ENCODE measurements at regions not wholly inside any gene's neighbourhood (a gene's known extent, or its start where the extent isn't known, plus 50 kb on each side); places are given as distances from the start of the nearest gene placed in this dataset.

GRCh38 chr12:127885954-127886750 lies 380.8 kb upstream of the TMEM132C start:
- Histone ChIP-seq H2AFZ (ENCODE audit: low read length) (no peak overlapping the region), H2BK20ac (ENCODE audit: low read length) (no peak overlapping the region), H2BK12ac (ENCODE audit: low read depth, low read length) (no peak overlapping the region), H2BK15ac (ENCODE audit: low read length) (no peak overlapping the region; the same call in 1 of the 2 replicates), H3K4ac (replicated peaks; ENCODE audit: insufficient read length, low read depth, low read length) (no peak overlapping the region), H3K79me1 (ENCODE audit: low read depth, low read length) (no peaks in the 10 kb centered on the region), H2BK120ac (replicated peaks; ENCODE audit: low read depth, low read length) (no peak overlapping the region), H2BK5ac (ENCODE audit: low read depth, low read length) (no peak overlapping the region), H4K20me1 (replicated peaks in 1 of 2; ENCODE audit: control insufficient read depth in 1 of 2, insufficient read depth in 2 of 2, low read length in 2 of 2) (no peaks in the 10 kb centered on the region), H3K27ac (ENCODE audit: low read depth, low read length) (no peak overlapping the region), H3K36me3 (ENCODE audit: control insufficient read depth in 2 of 4, insufficient read depth in 4 of 4, low read length in 3 of 4) (no peaks in the 10 kb centered on the region), H3K23me2 (ENCODE audit: low read depth, low read length) (no peaks in the 10 kb centered on the region), H3K9me3 (ENCODE audit: insufficient read depth in 2 of 2, low read depth in 1 of 2, low read length in 1 of 2) (no peaks in the 10 kb centered on the region), H4K8ac (ENCODE audit: extremely low read depth, insufficient read depth, low read length) (no peak overlapping the region), H3K4me3 (ENCODE audit: extremely low read depth in 1 of 4, insufficient read depth in 2 of 4, low read depth in 3 of 4, low read length in 4 of 4) (no peak overlapping the region), H4K91ac (replicated peaks; ENCODE audit: insufficient read length, low read length) (no peak overlapping the region), H3K23ac (ENCODE audit: insufficient read length) (no peak overlapping the region), H3K79me2 (ENCODE audit: control insufficient read depth in 1 of 2, insufficient read depth in 2 of 2, low read length in 2 of 2) (no peaks in the 10 kb centered on the region), H3K14ac (ENCODE audit: insufficient read length) (no peak overlapping the region), H3K4me1 (replicated peaks in 1 of 4; ENCODE audit: control insufficient read depth in 3 of 4, insufficient read depth in 4 of 4, low read length in 3 of 4) (peaks cover 0 to 2% (median under 1%) of the 10 kb centered on the region in 4 experiments; a peak in 2 of 7 replicates), H3K27me3 (replicated peaks in 1 of 4; ENCODE audit: control insufficient read depth in 3 of 4, extremely low read depth in 1 of 4, insufficient read depth in 3 of 4, low read length in 3 of 4) (no peaks in the 10 kb centered on the region), H3K9ac (replicated peaks in 1 of 4; ENCODE audit: extremely low read depth in 1 of 4, low read depth in 3 of 4, low read length in 3 of 4) (no peak overlapping the region), H3K4me2 (ENCODE audit: insufficient read depth in 1 of 2, low read depth in 2 of 2, low read length in 2 of 2) (no peak overlapping the region), H2AK5ac (ENCODE audit: low read depth, low read length) (no peak overlapping the region), H3K18ac (ENCODE audit: extremely low read depth, low read length) (no peak overlapping the region), H3K56ac (replicated peaks; ENCODE audit: insufficient read length, low read depth, low read length) (no peak overlapping the region), H4K5ac (ENCODE audit: insufficient read length, low read depth, low read length) (no peak overlapping the region)
- POLR2A ChIA-PET (ENCODE audit: partially characterized antibody): no interaction called here
- 91% methylated on average over 5 of the region's 5 CpGs; no CpG with 5 or more reads in 1 of the 2 experiments for WGBS, 2 experiments (ENCODE audit: extremely low coverage in 1 of 2, insufficient coverage in 1 of 2, insufficient read length in 1 of 2, insufficient replicate concordance in 2 of 2, low coverage in 1 of 2, low lambda C conversion rate in 2 of 2, missing lambda C conversion rate in 1 of 2)
- FAIRE-seq (no peak), DNase-seq (ENCODE audit: low read depth in 1 of 2, low spot score in 2 of 2) (no peak)
- no peak for TF ChIP-seq CTCF (IDR thresholded peaks at IDR 0.05; ENCODE audit: control extremely low read depth in 1 of 3, insufficient read depth in 1 of 3, low read depth in 1 of 3, low read length in 3 of 3)
- CTCF ChIA-PET (ENCODE audit: partially characterized antibody): no interaction called here
